K562 (cell line): ENCODE measurements at regions not wholly inside any gene's neighbourhood (a gene's known extent, or its start where the extent isn't known, plus 50 kb on each side); places are given as distances from the start of the nearest gene placed in this dataset.
A peak's percentile ranks its signal among the peaks of the same experiment; 100 is the strongest.
"Not testable (repeated sequence)": the region's sequence is repeated elsewhere in the genome, so short reads cannot be mapped to it uniquely, and the experiment has no call there.

Experiments
- ATAC-seq: fragments of 200-7000 bp; cut with Tn5 transposase; 3 replicates; pipeline ENCODE4 v1.9.1; 2020; ENCODE audit warnings: moderate library complexity
- BruUV-seq: library from RNA; stranded (reverse); fragments of 400-500 nt; replicated peaks from 2 replicates; lab custom pipeline; 2021; lab: Mats Ljungman, UMichigan
- CTCF ChIA-PET: fragments of 300-600 bp; formaldehyde crosslinking; extraction: SDS; loops from one replicate; lab custom pipeline; 2021; ENCODE audit warnings: low intra/inter-chr PET ratio; lab: Yijun Ruan, JAX
- POLR2A ChIA-PET: fragments of 300-600, 350-650 bp; sonication (Branson Sonifier 250); formaldehyde crosslinking; extraction: SDS; loops from one replicate; lab custom pipeline; 2021; ENCODE audit warnings: antibody characterized with exemption, inconsistent platforms; lab: Yijun Ruan, JAX
- DNase-seq, 4 experiments: peaks; one replicate each; pipeline versions ENCODE4 v3.0.0 to v3.0.0-alpha.2; 2011 to 2018; ENCODE audit warnings: low spot score in 3 of 4, mixed read lengths in 3 of 4; ENCODE audit errors: extremely low read depth in 1 of 4
- FAIRE-seq: peaks from 2 replicates; lab custom pipeline; 2011; peaks lifted over from hg19 to GRCh38; lab: Jason Lieb, UNC
- H2AFZ ChIP-seq: 2 replicates; pipeline ENCODE4 v1.6.0; 2011; ENCODE audit warnings: low read depth, low read length, control low read depth, inconsistent platforms
- H3K27ac ChIP-seq: fragments of 200-600 bp; 3 replicates; pipeline ENCODE4 v1.8.0; 2011; ENCODE audit warnings: low read depth, mild to moderate bottlenecking, control low read depth, inconsistent platforms, low read length, moderate library complexity, mixed read lengths; ENCODE audit errors: extremely low read depth
- H3K27me3 ChIP-seq, 2 experiments: fragments of 300-600 bp in 1 of 2; 2 replicates in 1 of 2; 3 replicates in 1 of 2; pipeline versions ENCODE4 v1.6.0 to v1.8.0; 2011; ENCODE audit warnings: inconsistent platforms in 2 of 2, low read length in 2 of 2, mild to moderate bottlenecking in 1 of 2, mixed read lengths in 1 of 2, moderate library complexity in 1 of 2; ENCODE audit not compliant: control insufficient read depth in 2 of 2, insufficient read depth in 2 of 2
- H3K36me3 ChIP-seq: fragments of 300-600 bp; 3 replicates; pipeline ENCODE4 v1.8.0; 2011; ENCODE audit warnings: mild to moderate bottlenecking, low read length, inconsistent platforms; ENCODE audit not compliant: control insufficient read depth, insufficient read depth
- H3K4me1 ChIP-seq, 2 experiments: fragments of 200-600 bp in 1 of 2; replicated peaks in 1 of 2; 2 replicates in 1 of 2; 3 replicates in 1 of 2; pipeline versions ENCODE4 v1.5.1 to v1.8.0; 2011; ENCODE audit warnings: inconsistent platforms in 2 of 2, low read length in 2 of 2, mild to moderate bottlenecking in 1 of 2, mixed read lengths in 1 of 2, moderate library complexity in 1 of 2; ENCODE audit not compliant: control insufficient read depth in 2 of 2, insufficient read depth in 2 of 2
- H3K4me2 ChIP-seq: 2 replicates; pipeline ENCODE4 v1.6.1; 2011; ENCODE audit warnings: low read length, control low read depth, inconsistent platforms, mixed read lengths; ENCODE audit not compliant: insufficient read depth
- H3K4me3 ChIP-seq: fragments of 200-600 bp; sonication (generic), shearing (Covaris generic); 2 replicates; pipeline ENCODE4 v1.5.1; 2016; ENCODE audit warnings: control low read depth, inconsistent platforms
- H3K79me2 ChIP-seq: fragments of 200-600 bp; 3 replicates; pipeline ENCODE4 v1.8.0; 2011; ENCODE audit warnings: low read length, inconsistent platforms; ENCODE audit not compliant: control insufficient read depth, insufficient read depth
- H3K9ac ChIP-seq, 2 experiments: 2 replicates each; pipeline versions ENCODE4 v1.6.0 to v1.6.1; 2011; ENCODE audit warnings: low read depth in 2 of 2, low read length in 2 of 2, control low read depth in 1 of 2, inconsistent platforms in 1 of 2, mild to moderate bottlenecking in 1 of 2, mixed read lengths in 1 of 2; ENCODE audit not compliant: insufficient read depth in 1 of 2
- H3K9me1 ChIP-seq: one replicate; pipeline ENCODE4 v1.6.0; 2011; ENCODE audit warnings: inconsistent platforms, mild to moderate bottlenecking, low read length, moderate library complexity; ENCODE audit not compliant: control insufficient read depth, insufficient read depth
- H3K9me3 ChIP-seq: replicated peaks from 2 replicates; pipeline ENCODE4 v1.5.1; 2011; ENCODE audit warnings: low read depth, low read length, inconsistent platforms; ENCODE audit not compliant: control insufficient read depth, insufficient read depth
- H4K20me1 ChIP-seq: replicated peaks from 2 replicates; pipeline ENCODE4 v1.6.1; 2011; ENCODE audit warnings: low read length, inconsistent platforms, mixed read lengths; ENCODE audit not compliant: control insufficient read depth, insufficient read depth
- SPI1 ChIP-seq: IDR thresholded peaks from 2 replicates; pipeline ENCODE4 v1.6.1; 2011; ENCODE audit warnings: low read depth, low read length, control low read depth, borderline replicate concordance
- WGBS: fragments of 100-300 bp; shearing (Covaris generic); methylation state at CpG from one replicate; pipeline ENCODE4 v1.1.6; 2016; ENCODE audit warnings: low coverage, mixed read lengths; ENCODE audit not compliant: insufficient coverage; ENCODE audit errors: missing lambda C conversion rate; 5-methylcytosine and 5-hydroxymethylcytosine counted together
- in situ Hi-C: fragments of 300-500 bp; cut with MboI; formaldehyde crosslinking; loops from 4 replicates; pipeline ENCODE4 v1.15.0; 2018; ENCODE audit warnings: inconsistent platforms, mixed read lengths
- intact Hi-C: fragments of 100-400 bp; cut with micrococcal nuclease; formaldehyde crosslinking; loops from 2 replicates; pipeline ENCODE4 v1.14.2; 2022

DNA sequence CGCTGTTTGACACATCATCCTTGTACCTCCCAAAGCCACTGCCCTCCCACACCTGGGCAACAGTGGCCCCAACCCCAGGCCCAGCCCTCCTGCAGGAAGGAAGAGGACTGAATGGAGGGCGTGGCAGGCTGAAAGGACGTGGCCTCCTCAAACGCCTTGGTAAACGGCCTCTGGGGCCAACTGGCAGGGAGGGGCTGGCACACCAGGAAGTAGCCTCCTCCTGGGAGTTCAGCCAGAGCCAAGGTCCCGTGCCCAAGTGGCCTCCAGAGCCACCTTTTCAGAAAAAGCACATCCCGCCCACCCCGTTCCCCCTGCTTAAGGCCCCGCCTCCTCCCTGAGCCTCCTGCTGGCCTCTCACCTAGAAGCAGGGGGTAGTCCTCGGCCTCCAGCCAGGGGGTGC, 74.2 kb upstream of the DRD5 start:
- intact Hi-C loops = loop anchor here (10.0 kb wide), 3 partner anchors 58 to 218 kb away; no protein-coding TSS in a partner anchor
- DNase-seq, POLR2A ChIA-PET: not testable (repeated sequence)

DNA sequence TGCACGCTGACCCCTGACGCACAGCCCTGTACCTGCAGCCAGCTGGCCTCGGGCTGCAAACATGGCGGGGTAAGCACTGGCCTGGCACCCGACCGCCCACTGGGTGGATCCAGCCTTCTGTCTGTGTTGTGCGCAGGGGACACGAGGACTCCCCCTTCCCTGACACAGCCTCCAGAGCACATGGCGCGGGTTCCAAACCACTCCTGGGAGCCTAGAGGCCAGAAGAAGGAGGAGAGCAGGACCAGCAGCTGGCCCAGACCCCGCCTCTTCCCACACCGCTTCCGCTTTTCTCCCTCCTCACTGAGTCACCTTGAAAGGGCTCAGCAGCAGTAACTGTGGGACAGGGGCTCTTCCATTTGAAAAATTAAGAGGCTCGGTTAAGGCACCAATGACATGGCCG, 73.5 kb upstream of the DRD5 start:
- H3K36me3 ChIP-seq, H3K79me2 ChIP-seq, FAIRE-seq, H3K9me3 ChIP-seq, H3K27ac ChIP-seq, H3K4me3 ChIP-seq, H3K4me2 ChIP-seq, POLR2A ChIA-PET, H3K9me1 ChIP-seq, DNase-seq, H3K9ac ChIP-seq, H4K20me1 ChIP-seq, BruUV-seq, CTCF ChIA-PET, in situ Hi-C loops, ATAC-seq, H3K27me3 ChIP-seq, H3K4me1 ChIP-seq: not testable (repeated sequence)
- 26% methylated on average over 12 of the region's 15 CpGs for WGBS
- TF ChIP-seq SPI1 = peak; percentile 65
- intact Hi-C loops = loop anchor here (10.0 kb wide), 3 partner anchors 57 to 217 kb away; no protein-coding TSS in a partner anchor
- H2AFZ ChIP-seq = 0 out of 2 replicates have a peak overlapping the region, but pooled peaks have one; percentile 9

More for the DNA sequence above, 74.2 kb upstream of the DRD5 start:
- H3K79me2 ChIP-seq, H3K9ac ChIP-seq, H4K20me1 ChIP-seq, H2AFZ ChIP-seq, H3K9me3 ChIP-seq, H3K9me1 ChIP-seq, H3K4me1 ChIP-seq, CTCF ChIA-PET, H3K36me3 ChIP-seq, H3K4me2 ChIP-seq, ATAC-seq, H3K27ac ChIP-seq, FAIRE-seq, H3K4me3 ChIP-seq, in situ Hi-C loops, BruUV-seq, H3K27me3 ChIP-seq: not testable (repeated sequence)
- WGBS = 11% methylated on average over 6 of the region's 10 CpGs
